OCI-LY1 (cell line): ENCODE measurements at regions not wholly inside any gene's neighbourhood (a gene's known extent, or its start where the extent isn't known, plus 50 kb on each side); places are given as distances from the start of the nearest gene placed in this dataset.

Source experiments
- CTCF ChIP-seq: fragments of 200-600 bp; sonication (generic), shearing (Covaris generic); IDR thresholded peaks from 2 replicates; pipeline ENCODE4 v1.5.1; 2017; ENCODE audit warnings: mild to moderate bottlenecking, antibody characterized with exemption, low read length, moderate library complexity, mixed read lengths
- EZH2 ChIP-seq: fragments of 200-600 bp; sonication (generic), shearing (Covaris generic); IDR thresholded peaks from 2 replicates; pipeline ENCODE4 v1.8.0; 2017; ENCODE audit warnings: borderline replicate concordance, mixed run types, mild to moderate bottlenecking, antibody characterized with exemption, low read length, moderate library complexity, mixed read lengths

- no peak for TF ChIP-seq CTCF
- no peak for TF ChIP-seq EZH2
Measured at GRCh38 chr5:62083247-62083646, 222.8 kb upstream of the KIF2A start.
